PFSK-1 (cell line): ENCODE measurements at regions not wholly inside any gene's neighbourhood (a gene's known extent, or its start where the extent isn't known, plus 50 kb on each side); places are given as distances from the start of the nearest gene placed in this dataset.

ENCODE experiments used
- POLR2AphosphoS5 ChIP-seq: IDR thresholded peaks from 2 replicates; pipeline ENCODE4 v1.6.1; 2012; ENCODE audit warnings: low read depth, mild to moderate bottlenecking, control low read depth, low read length, moderate library complexity
- TAF1 ChIP-seq: IDR thresholded peaks from 2 replicates; pipeline ENCODE4 v1.6.1; 2012; ENCODE audit warnings: low read length, control low read depth, borderline replicate concordance; ENCODE audit not compliant: insufficient read depth

DNA sequence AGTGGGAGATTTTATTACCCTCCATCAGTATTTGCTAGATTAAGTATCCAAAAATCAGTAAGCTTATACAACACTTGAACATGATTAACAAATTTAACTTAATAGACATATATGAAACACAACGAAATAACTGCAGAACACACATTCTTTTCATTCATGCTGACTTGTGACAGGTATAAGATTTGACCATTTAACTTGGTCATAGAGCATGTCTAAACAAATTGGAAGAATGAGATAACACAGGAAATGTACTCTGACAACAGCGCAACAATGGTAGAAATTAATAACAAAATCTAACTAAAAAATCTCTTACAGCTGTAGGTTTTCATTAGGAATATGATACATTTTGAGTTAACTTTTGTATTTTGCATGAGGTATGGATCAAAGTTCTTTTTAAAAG, 62.4 kb upstream of the TTLL7 start:
- no peak for TF ChIP-seq TAF1
- TF ChIP-seq POLR2AphosphoS5: no peak
